NT2/D1 (cell line): ENCODE measurements at regions not wholly inside any gene's neighbourhood (a gene's known extent, or its start where the extent isn't known, plus 50 kb on each side); places are given as distances from the start of the nearest gene placed in this dataset.

Source experiments
- YY1 ChIP-seq: IDR thresholded peaks from 2 replicates; pipeline ENCODE4 v1.6.1; 2011; ENCODE audit not compliant: insufficient read length, insufficient read depth
- ZNF274 ChIP-seq: IDR thresholded peaks from 2 replicates; pipeline ENCODE4 v1.6.1; 2011; ENCODE audit warnings: mild to moderate bottlenecking, low read depth, low read length

- TF ChIP-seq ZNF274 (no peak), YY1 (no peak)
Observed at GRCh38 chr21:41631564-41632461, 123.9 kb upstream of the TMPRSS2 start.
